ENCODE measurements at regions not wholly inside any gene's neighbourhood (a gene's known extent, or its start where the extent isn't known, plus 50 kb on each side); places are given as distances from the start of the nearest gene placed in this dataset.
A peak's percentile ranks its signal among the peaks of the same experiment; 100 is the strongest.

DNA sequence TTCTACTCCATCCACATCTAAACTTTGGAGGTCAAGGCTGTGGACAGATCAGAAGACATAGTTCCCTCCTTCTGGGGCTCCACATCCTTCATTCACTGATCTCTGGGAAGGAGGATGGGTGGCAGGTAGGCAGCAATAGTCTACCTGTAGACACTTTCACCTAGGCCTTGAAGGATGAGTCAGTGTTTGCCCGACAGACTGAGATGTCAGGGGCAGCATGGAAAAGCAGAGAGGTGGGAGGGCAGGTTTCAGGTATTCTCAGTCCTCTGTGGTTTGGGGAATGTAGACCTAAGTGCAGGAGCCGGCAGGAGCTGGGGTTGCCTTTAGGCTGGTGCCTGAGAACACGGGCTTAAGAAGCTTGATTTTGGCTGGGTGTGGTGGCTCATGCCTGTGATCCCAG lies 171.9 kb upstream of the ZNF267 start:
- no peak for DNase-seq (ENCODE audit: low read depth)

GRCh38 chr16:31702796-31703195 lies 170.8 kb upstream of the ZNF267 start:
- DNase-seq (ENCODE audit: low read depth), result no peak

DNA sequence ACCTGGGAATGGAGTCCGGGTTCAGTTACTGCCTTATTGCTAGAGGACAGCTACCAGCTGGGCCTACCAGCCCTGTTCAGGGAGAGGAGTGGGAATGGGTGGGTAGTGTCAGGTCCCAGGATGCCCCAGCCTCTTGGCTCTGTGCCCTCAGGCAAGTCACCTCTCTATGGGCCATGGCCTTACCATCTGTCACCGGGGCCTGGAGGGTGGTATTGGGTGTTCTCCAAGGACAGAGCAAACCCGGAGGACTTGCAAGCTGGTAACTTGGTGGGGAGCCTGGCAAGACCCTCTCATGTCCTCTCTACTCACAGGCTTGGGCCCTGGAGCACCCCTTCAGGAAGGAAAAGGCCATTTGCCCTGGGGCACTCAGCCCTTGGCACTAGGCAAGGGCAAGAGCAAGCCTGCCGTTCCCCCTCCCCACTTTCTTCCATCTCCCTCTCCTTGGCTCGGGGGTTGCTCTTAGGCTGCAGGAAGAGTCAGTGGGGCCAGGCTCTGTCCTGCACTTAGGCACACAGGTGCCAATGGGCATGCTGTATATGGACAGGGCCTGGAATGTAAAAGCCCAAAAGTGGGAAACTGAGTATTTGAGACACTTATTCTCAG lies 170.0 kb upstream of the ZNF267 start:
- no peak for DNase-seq (ENCODE audit: low read depth)

DNA sequence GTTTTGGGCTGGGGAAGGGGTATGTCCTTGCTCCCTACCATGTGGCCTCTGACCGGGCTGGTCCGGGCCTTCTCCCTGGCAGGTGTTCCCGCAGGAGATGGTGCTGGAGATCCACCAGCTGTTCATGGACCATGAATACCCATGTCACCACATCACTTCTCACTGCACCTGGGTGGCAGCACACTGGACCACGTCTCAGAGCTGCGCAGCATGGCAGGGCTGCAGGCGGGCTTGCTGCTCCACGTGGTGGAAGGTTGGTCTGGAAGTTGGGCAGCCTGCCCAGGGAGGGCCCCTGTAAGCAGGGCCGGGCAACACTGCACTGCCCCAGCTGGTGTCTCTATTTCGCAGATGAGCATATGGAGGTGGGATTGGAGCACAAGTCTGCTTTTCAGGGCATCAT lies 169.5 kb upstream of the ZNF267 start:
- DNase-seq (ENCODE audit: low read depth), result no peak

DNA sequence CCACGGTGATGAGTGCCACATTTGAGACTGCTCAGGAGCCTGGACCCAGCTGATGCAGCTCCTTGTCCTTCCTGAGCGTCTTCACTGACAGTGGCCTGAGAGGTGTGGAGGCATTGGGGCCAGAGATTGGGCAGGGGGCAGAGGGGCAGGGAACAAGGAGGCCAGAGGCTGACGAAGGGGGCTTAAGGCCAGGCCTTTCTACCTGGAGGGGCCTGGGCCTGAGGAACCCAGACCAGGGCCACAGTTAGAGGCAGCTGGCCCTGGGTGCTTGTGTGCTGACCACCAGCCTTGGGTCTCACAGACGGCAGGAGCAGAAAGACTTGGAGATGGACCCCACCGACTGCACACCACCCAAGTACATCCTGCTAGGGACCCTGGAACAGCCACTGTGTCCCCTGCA lies 168.2 kb upstream of the ZNF267 start:
- no peak for DNase-seq (ENCODE audit: low read depth)

DNA sequence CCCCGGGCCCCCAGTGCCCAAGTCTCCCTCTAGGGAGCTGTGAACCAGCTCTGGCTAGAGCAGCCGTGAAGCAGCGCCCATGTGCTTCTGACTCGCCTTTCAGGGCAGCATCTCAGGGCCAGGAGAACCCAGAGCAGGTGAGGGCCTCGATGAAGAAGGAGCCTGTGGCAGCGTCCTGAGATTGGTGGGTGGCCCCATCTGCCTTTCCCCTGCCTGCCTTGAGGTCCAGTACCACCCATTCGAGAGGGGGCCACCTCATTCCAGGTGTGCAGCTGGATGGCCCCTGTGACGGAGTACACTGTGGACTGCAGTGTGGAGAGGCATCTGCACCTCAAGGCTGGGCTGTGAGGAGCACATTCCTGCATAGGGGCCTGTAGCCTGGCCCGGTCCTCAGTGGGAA lies 167.3 kb upstream of the ZNF267 start:
- no peak for DNase-seq (ENCODE audit: low read depth)

DNA sequence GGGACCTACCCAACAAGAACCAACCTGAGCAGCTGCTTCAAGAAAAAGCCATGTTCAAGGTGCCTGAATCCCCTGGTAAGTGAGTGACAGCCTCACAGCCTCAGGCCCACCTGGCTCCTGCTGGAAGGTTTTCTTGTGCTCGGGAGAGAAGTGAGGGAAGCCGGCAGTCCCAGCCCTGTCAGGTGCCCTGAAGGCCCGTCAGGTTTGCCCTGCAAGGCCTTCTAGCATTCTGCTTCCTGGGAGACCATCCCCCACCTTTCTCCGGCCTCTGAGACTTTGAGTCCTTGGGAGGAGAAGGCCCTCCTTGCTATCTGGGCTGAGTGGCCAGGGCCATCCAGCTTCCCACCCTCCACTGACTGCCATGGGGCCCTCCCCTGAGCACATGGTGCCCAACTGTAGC lies 166.7 kb upstream of the ZNF267 start:
- DNase-seq (ENCODE audit: low read depth), result no peak

GRCh38 chr16:31707743-31708335 lies 165.8 kb upstream of the ZNF267 start:
- DNase-seq (ENCODE audit: low read depth), result no peak

GRCh38 chr16:31708348-31708747 lies 165.3 kb upstream of the ZNF267 start:
- no peak for DNase-seq (ENCODE audit: low read depth)

- no peak for DNase-seq (ENCODE audit: low read depth)
These were observed 164.4 kb upstream of the ZNF267 start for GRCh38 chr16:31709181-31709580.

GRCh38 chr16:31710134-31710533 lies 163.5 kb upstream of the ZNF267 start:
- DNase-seq (ENCODE audit: low read depth), result no peak

GRCh38 chr16:31710880-31711279 lies 162.7 kb upstream of the ZNF267 start:
- DNase-seq (ENCODE audit: low read depth), result no peak

DNA sequence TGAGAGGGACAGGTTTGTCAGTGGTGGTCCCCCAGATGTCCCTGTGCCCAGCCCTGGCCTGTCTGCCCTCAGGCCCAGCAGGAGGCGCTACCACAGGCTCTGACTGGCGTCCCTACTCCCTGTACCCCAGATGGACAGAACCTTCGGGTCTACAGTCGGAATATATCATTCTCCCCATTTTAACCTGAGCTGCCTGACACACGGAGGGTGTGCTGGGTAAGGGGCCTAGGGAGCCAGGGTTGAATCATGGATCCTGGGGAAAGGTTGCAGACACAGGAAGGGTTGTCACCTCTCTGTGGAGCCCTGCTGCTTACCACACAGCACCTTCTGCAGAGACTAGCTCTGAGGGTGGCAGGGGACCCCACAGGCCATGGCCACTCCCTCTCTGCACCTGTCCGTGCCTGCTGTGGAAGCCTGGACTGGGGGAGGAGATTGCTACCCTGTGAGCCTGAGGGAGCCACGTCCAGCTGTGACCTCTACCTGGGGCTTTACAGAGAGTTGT lies 162.2 kb upstream of the ZNF267 start:
- no peak for DNase-seq (ENCODE audit: low read depth)

- DNase-seq (ENCODE audit: low read depth), result no peak
These were observed 161.5 kb upstream of the ZNF267 start for GRCh38 chr16:31712064-31712540.

GRCh38 chr16:31713071-31713944 lies 160.3 kb upstream of the ZNF267 start:
- peak; percentile 91 for DNase-seq (ENCODE audit: low read depth)

DNA sequence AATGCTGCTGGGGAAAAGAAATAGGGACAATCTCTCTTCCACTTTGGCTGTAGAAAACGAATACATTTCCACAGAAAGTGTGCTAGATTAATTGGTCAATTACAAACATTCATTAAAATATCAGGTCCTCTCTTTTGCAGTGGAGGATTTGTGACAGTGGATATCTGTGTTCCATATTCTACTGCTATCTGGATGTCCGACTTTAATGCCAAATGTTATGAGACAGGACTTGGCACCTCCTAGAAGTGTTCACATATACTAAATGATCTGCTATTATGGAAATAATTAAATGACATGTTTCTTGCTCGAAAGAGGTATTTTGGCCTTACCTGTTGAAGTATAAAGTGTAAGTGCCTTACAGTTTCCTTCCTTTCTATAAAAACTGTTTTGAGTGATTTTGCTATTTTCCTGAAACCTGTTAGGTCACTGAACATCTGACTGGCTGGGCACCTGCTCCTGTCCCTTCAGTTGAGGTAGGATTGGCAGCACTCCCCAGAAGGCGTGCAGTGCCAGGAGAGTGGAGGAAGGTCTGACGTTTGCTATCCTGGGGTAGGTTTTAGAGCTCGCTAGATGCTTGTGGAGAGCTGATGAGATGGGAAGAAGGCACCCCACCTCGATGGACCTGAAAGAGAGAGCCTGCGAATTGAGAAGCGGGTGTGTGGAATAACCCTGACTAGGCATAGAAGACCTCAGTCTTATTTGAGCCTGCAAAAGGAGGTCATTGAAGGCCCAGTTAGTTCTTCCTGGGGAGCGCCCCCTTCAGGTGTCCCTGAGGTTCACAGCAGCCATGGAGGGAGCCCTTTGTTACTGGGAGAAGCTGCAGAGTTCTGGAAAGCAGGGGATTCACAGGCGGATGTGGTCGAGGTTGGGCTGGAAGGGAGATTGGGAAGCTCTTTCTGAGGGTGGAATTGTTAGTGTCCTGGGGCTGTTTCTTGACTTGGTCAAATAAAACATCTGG lies 159.4 kb upstream of the ZNF267 start:
- no peak for DNase-seq (ENCODE audit: low read depth)

DNA sequence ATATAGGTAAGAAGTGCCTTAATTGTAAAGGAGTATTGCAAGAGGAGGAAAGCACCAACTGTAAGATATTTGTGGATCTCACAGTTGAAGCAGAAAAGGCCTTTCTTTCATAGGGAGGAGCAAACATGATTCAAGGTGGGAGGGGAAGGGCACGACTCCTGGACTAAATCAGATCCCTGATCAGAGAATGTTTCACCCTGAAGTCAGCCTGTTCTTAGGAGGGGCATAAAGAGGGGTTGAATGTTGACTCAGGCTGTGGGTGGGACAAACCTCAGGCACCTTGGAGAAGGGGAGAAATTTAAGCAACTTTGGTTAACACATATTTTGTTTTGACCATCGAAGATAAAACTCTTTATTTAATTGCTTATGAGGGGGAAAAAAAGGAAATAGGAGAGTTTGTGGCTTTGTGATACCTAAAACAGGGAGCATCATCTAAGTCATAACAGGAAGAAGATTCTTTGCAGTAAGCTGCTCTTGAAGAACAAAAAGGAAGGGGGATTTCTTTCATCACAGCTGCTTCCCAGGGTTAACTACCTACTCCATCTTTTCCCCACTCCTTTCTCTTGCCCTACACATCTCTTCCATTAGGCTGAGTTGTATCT lies 158.6 kb upstream of the ZNF267 start:
- no peak for DNase-seq (ENCODE audit: low read depth)

DNA sequence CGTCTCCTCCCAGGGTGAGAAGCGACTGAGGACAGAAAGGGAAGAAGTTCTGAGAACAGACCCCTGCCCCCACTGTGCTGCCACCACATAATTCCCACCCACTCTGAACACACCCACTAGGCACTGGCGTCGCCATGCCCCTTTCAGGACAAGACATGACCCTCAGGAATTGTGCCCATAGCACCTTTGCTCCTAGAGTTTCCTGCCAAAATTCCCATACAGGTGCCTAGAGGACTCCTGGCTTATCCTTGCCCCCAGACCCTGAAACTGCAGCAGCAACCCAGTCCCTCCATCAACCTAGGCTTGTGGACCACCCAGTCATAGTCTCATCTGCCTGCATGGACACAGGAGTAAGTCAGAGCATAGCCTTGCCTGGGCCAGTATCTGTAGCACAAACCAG lies 157.7 kb upstream of the ZNF267 start:
- DNase-seq (ENCODE audit: low read depth), result no peak

DNA sequence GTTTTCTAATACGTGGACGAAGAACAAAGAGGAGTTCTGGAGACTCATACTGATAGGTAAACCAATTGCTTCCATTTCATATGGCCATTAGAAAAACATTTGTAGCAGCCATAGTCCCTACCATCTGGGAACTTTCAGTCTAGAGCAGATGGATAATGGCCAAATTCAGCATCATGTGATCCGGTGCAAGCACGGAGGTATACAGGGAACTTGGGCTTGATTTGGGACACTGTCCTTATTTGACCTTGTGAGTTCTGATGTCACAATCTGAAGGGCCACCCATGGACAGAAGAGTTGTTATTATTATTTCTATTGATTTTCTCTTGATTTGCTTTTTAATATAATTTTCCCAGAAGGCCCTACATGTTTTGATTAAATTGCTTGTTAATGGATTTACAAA lies 154.6 kb upstream of the ZNF267 start:
- no peak for DNase-seq (ENCODE audit: low read depth)

- no peak for DNase-seq (ENCODE audit: low read depth)
These were observed 146.1 kb upstream of the ZNF267 start for GRCh38 chr16:31727553-31727952.

- DNase-seq (ENCODE audit: low read depth), result no peak
These were observed 139.3 kb upstream of the ZNF267 start for GRCh38 chr16:31734265-31734664.

Data from activated T-cell treated with anti-CD3 and anti-CD28 coated beads for 24 hours (primary cell).